Ovary (tissue), 7 donors: ENCODE measurements at regions not wholly inside any gene's neighbourhood (a gene's known extent, or its start where the extent isn't known, plus 50 kb on each side); places are given as distances from the start of the nearest gene placed in this dataset.

Source experiments
- DNase-seq, 5 donors: peaks; one replicate each; pipeline ENCODE4 v3.0.0-alpha.2; 2019 to 2020
- H3K27ac ChIP-seq, 2 donors: fragments of 200-600 bp; one replicate each; pipeline versions ENCODE4 v1.5.1 to v1.8.0; 2019 to 2022
- H3K27me3 ChIP-seq: fragments of 200-600 bp; one replicate; pipeline ENCODE4 v1.8.0; 2022
- H3K36me3 ChIP-seq: fragments of 200-600 bp; sonication (generic); one replicate; pipeline ENCODE4 v1.5.1; 2019
- H3K4me1 ChIP-seq: one replicate; pipeline ENCODE4 v1.8.1; 2013; ENCODE audit warnings: mild to moderate bottlenecking, moderate library complexity; ENCODE audit not compliant: insufficient read depth
- H3K4me3 ChIP-seq: fragments of 200-600 bp; sonication (generic); one replicate; pipeline ENCODE4 v1.5.1; 2017
- H3K9me3 ChIP-seq, 2 donors: fragments of 200-600 bp in 1 of 2; sonication (generic) in 1 of 2; one replicate each; pipeline versions ENCODE4 v1.5.1 to v1.8.1; 2013 to 2019; ENCODE audit warnings: mild to moderate bottlenecking in 1 of 2, moderate library complexity in 1 of 2
- CTCF ChIP-seq, 3 donors: fragments of 450-650 bp in 2 of 3; fragments of 200-600 bp in 1 of 3; IDR thresholded peaks; one replicate each; pipeline versions ENCODE4 v1.5.1 to v1.8.0; 2016 to 2022; ENCODE audit warnings: antibody characterized with exemption in 3 of 3, mild to moderate bottlenecking in 1 of 3
- EP300 ChIP-seq: sonication (generic); formaldehyde crosslinking; IDR thresholded peaks from one replicate; pipeline ENCODE4 v1.6.1; 2017; ENCODE audit warnings: antibody characterized with exemption
- POLR2A ChIP-seq: fragments of 450-650 bp; IDR thresholded peaks from one replicate; pipeline ENCODE4 v1.6.1; 2017; ENCODE audit warnings: antibody characterized with exemption, mild to moderate bottlenecking, moderate library complexity
- WGBS, 3 donors: extraction: QIAGEN DNeasy Blood & Tissue Kit in 1 of 3; methylation state at CpG; one replicate each; pipeline versions ENCODE4 v1.1.5 to v1.1.7; 2013 to 2017; 5-methylcytosine and 5-hydroxymethylcytosine counted together
- intact Hi-C, 4 donors: fragments of 100-400 bp; cut with DNase I; formaldehyde crosslinking; loops; one replicate each; pipeline versions ENCODE4 v1.11.0 to v1.15.1; 2022 to 2023
- donor health status: DM: no; HTN: no; CAD: no; lungs with moderate emphysema.
- donor health status: DM: no; HTN: no; CAD: no.
- donor health status: Bipolar disorder and iron deficiency.
- donor health status: DM: no; HTN: no; CAD: no.
- donor health status: DM: yes; HTN: yes; CAD: no.

GRCh38 chr5:87562068-87562467, 149.3 kb upstream of the CCNH start:
- intact Hi-C loops: no loop called here

GRCh38 chr5:87560528-87560927, 147.8 kb upstream of the CCNH start:
- DNase-seq: no peak
- Histone ChIP-seq H3K4me1 (no peaks in the 10 kb centered on the region), H3K27ac (no peak overlapping the region), H3K27me3 (no peaks in the 10 kb centered on the region), H3K4me3 (no peak overlapping the region), H3K36me3 (no peaks in the 10 kb centered on the region), H3K9me3 (no peaks in the 10 kb centered on the region)
- intact Hi-C loops: no loop called here
- TF ChIP-seq EP300 (no peak), CTCF (IDR thresholded peaks at IDR 0.05) (no peak), POLR2A (no peak)
- WGBS, 3 donors: 74 to 85% (median 85%) methylated on average over 2 of the region's 2 CpGs

More at GRCh38 chr5:87562068-87562467, 149.3 kb upstream of the CCNH start:
- TF ChIP-seq EP300: no peak
- no peak for TF ChIP-seq CTCF (IDR thresholded peaks at IDR 0.05)
- TF ChIP-seq POLR2A: no peak
- no peak overlapping the region for H3K27ac ChIP-seq
- WGBS, 3 donors: 92 to 99% (median 95%) methylated on average over 1 of the region's 1 CpG
- H3K36me3 ChIP-seq: no peaks in the 10 kb centered on the region
- H3K4me1 ChIP-seq: no peaks in the 10 kb centered on the region
- no peaks in the 10 kb centered on the region for H3K27me3 ChIP-seq
- no peaks in the 10 kb centered on the region for H3K9me3 ChIP-seq
- H3K4me3 ChIP-seq: no peak overlapping the region
- no peak for DNase-seq

- TF ChIP-seq CTCF (IDR thresholded peaks at IDR 0.05) (no peak), EP300 (no peak), POLR2A (no peak)
- WGBS, 3 donors: 4 to 11% (median 4%) methylated on average over 1 of the region's 1 CpG
- Histone ChIP-seq H3K27me3 (no peaks in the 10 kb centered on the region), H3K4me1 (no peaks in the 10 kb centered on the region), H3K4me3 (no peak overlapping the region), H3K27ac (no peak overlapping the region), H3K9me3 (no peaks in the 10 kb centered on the region), H3K36me3 (no peaks in the 10 kb centered on the region)
- intact Hi-C loops: no loop called here
- no peak for DNase-seq
Observed at GRCh38 chr5:87551911-87552310, 139.2 kb upstream of the CCNH start.

GRCh38 chr5:87541676-87542075, 128.9 kb upstream of the CCNH start:
- Histone ChIP-seq H3K27me3 (no peaks in the 10 kb centered on the region), H3K36me3 (no peaks in the 10 kb centered on the region), H3K9me3 (no peaks in the 10 kb centered on the region), H3K27ac (no peak overlapping the region), H3K4me3 (no peak overlapping the region), H3K4me1 (no peaks in the 10 kb centered on the region)
- TF ChIP-seq CTCF (IDR thresholded peaks at IDR 0.05): no peak
- no peak for TF ChIP-seq EP300
- no peak for TF ChIP-seq POLR2A
- 19 to 35% (median 22%) methylated on average over 5 of the region's 5 CpGs for WGBS, 3 donors
- no peak for DNase-seq
- intact Hi-C loops: no loop called here

- 6 to 8% (median 7%) methylated on average over 1 of the region's 1 CpG for WGBS, 3 donors
- no peak overlapping the region for H3K27ac ChIP-seq
- H3K4me1 ChIP-seq: no peaks in the 10 kb centered on the region
- H3K36me3 ChIP-seq: no peaks in the 10 kb centered on the region
- DNase-seq: peak; percentile 40 to 73 (median 53)
- no peaks in the 10 kb centered on the region for H3K27me3 ChIP-seq
- H3K9me3 ChIP-seq: no peaks in the 10 kb centered on the region
- H3K4me3 ChIP-seq: no peak overlapping the region
- intact Hi-C loops: no loop called here
- TF ChIP-seq POLR2A (no peak), EP300 (no peak), CTCF (IDR thresholded peaks at IDR 0.05) (no peak)
Observed at GRCh38 chr5:87541033-87541432, 128.3 kb upstream of the CCNH start.
